RPMI7951 (cell line): ENCODE measurements at regions not wholly inside any gene's neighbourhood (a gene's known extent, or its start where the extent isn't known, plus 50 kb on each side); places are given as distances from the start of the nearest gene placed in this dataset.
"Not testable (repeated sequence)": the region's sequence is repeated elsewhere in the genome, so short reads cannot be mapped to it uniquely, and the experiment has no call there.

Source experiments
- DNase-seq: peaks from one replicate; pipeline ENCODE4 v3.0.0-alpha.2; 2012; ENCODE audit warnings: low read depth

DNA sequence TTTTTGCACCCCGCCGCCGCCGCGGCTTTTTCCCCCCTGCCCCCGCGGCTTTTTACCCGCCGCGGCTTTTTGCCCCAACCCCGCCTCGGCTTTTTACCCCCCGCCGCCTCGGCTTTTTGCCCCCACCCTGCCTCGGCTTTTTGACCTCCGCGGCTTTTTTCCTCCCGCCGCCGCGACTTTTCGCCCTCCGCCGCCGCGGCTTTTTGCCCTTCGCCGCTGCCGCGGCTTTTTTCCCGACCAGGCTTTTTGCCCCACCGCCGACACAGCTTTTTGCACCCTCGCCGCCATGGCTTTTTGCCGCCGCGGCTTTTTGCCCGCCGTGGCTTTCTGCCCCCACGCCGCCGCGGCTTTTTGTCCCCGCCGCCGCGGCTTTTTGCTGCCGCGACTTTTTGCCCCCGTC is 137.0 kb upstream of the TP53TG3D start:
- DNase-seq = no peak

DNA sequence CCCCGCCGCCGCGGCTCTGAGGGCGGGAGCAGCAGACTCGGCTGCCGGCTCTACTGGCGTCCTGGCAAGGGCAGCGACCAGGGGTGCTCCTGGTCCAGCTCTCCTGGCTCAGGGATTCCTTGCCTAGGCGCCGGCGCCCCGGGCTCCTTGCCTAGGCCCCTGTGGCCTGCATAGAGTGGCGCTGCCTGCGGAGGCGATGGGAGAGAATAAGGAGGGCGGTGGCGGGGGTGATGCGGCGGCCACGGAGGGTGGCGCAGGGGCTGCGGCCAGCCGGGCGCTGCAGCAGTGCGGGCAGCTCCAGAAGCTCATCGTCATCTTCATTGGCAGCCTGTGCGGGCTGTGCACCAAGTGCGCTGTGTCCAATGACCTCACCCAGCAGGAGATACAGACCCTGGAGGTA is 136.6 kb upstream of the TP53TG3D start:
- DNase-seq = not testable (repeated sequence)

DNA sequence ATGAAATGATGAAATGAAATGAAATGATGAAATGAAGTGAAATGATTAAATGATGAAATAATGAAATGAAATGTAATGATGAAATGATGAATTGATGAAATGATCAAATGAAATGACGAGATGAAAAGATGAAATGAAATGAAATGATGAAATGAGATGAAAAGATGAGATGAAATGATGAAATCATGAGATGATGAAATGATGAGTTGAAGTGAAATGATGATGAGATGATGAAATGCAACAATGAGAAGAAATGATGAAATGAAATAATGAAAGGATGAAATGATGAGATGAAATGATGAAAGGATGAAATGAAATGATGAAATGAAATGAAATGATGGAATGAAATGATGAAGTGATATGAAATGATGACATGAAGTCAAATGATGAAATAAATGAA is 132.7 kb upstream of the TP53TG3D start:
- not testable (repeated sequence) for DNase-seq

DNA sequence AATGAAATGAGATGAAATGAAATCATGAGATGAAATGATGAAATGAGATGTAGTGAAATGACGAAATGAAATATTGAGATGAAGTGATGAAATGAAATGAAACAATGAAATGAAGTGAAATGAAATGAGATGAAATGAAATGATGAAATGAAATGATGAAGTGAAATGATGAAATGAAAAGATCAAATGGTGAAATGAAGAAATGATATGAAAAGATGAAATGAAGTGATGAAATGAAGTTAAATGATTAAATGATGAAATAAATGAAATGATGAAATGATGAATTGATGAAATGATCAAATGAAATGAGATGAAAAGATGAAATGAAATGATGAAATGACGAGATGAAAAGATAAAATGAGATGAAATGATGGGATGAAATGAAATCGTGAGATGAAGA is 132.3 kb upstream of the TP53TG3D start:
- not testable (repeated sequence) for DNase-seq

DNA sequence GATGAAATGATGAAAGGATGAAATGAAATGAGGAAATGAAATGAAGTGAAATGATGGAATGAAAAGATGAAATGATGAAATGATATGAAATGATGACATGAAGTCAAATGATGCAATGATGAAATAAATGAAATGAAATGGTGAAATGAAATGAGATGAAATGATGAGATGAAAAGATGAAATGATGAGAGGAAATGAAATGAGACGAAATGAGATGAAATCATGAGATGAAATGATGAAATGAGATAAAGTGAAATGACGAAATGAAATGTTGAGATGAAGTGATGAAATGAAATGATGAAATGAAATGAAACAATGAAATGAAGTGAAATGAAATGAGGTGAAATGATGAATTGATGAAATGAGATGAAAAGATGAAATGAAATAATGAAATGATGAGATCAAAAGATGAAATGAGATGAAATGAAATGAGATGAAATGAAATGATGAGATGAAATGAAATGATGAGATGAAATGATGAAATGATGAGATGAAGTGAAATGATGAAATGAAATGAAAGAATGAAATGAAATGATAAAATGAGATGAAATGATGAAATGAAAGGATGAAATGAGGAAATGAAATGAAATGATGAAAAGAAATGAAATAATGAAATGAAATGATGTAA is 131.7 kb upstream of the TP53TG3D start:
- DNase-seq = not testable (repeated sequence)

DNA sequence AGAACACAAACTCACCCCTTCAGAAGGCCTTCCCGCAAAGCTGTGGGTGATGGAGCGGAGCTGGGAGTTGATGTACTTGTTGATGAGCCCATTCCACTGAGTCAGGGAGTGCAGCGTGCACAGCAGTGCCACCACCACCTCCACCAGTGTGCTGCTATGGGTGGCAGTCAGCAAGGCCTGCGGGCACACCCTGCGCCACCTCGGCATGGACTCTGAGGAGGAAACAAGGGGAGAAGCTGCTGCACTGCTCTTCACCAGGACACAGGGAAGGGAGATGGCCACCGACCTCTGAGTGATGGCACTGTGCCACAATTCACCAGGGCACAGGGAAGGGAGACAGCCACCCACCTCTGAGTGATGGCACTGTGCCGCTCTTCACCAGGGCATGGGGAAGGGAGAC is 100.7 kb upstream of the TP53TG3D start:
- DNase-seq = not testable (repeated sequence)

DNA sequence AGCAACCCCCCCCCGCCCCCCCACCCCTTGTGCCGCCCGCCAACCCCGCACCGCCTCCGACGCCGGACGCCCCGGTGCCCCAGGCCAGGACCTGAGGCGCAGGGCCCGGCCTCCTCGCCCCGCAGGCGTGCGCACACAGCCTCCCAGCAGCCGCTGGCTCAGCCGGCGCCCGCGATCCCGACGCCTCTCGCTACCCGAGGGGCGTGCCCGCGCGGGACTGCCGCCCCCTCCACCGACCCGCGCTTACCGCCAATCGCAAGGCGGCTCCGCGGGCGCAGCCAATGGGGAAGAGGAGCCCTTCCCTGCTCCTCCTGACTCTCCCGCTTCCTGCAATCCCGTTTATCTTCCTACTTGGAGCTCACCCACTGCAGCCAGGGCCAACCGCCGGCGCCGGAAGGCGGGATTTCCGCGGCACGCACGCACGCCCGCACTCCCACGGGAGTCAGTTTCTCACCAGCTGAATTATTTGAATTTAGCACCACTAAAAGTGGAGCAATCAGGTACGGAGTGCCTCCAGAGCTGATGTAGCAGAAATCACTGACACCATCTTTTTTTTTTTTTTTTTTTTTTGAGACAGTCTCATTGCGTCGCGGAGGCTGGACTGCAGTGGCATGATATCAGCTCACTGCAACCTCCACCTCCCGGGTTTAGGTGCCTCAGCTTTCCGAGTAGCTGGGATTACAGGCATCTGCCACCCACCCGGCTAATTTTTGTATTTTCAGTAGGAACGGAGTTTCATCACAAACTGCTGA is 65.0 kb upstream of the TP53TG3D start:
- DNase-seq = not testable (repeated sequence)

DNA sequence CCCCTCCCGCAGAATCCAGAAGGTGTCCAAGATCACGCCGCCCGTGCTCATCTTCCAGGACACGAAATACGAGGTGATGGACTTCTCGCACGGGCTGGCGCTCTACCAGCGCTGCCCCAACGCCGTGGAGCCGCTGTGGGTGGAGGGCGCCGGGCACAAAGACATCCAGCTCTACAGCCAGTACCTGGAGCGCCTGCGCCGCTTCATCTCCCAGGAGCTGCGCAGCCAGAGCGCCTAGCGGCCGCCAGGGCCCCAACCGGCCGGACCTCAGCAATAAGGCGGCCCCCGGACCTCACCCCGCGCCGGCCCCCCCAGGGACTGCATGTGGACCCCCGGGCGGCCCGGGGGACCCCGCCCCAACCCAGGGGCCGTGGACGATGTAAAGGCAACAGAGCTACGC is 50.5 kb upstream of the TP53TG3D start:
- not testable (repeated sequence) for DNase-seq
